ENCODE measurements at regions not wholly inside any gene's neighbourhood (a gene's known extent, or its start where the extent isn't known, plus 50 kb on each side); places are given as distances from the start of the nearest gene placed in this dataset.
A peak's percentile ranks its signal among the peaks of the same experiment; 100 is the strongest.

GRCh38 chr13:104246955-104247354 lies 1180.7 kb upstream of the SLC10A2 start:
- ATAC-seq (ENCODE audit: low read depth) (no peak), DNase-seq (no peak)
- H2AK5ac ChIP-seq (ENCODE audit: low read depth, low read length), result no peak overlapping the region
- no peak overlapping the region for H2BK120ac ChIP-seq (ENCODE audit: low read depth, low read length)
- no peak overlapping the region for H2BK15ac ChIP-seq (ENCODE audit: low read depth, low read length)
- no peak for TF ChIP-seq CHD1 (IDR thresholded peaks at IDR 0.05; ENCODE audit: low read depth, low read length)
- peak; percentile 53 for TF ChIP-seq MAFK (IDR thresholded peaks at IDR 0.05; ENCODE audit: low read depth, low read length)
- POLR2A ChIA-PET (ENCODE audit: unreplicated experiment), result no interaction called here
- in situ Hi-C loops (cut with MboI; ENCODE audit: low sequenced_read_pairs), result no loop called here
- no peak overlapping the region for H3K9ac ChIP-seq (ENCODE audit: low read depth, low read length)
- no peak overlapping the region for H3K23ac ChIP-seq (ENCODE audit: low read depth, low read length)
- H4K5ac ChIP-seq (ENCODE audit: low read depth, low read length), result no peak overlapping the region
- BruUV-seq (replicated peaks), result no TSS peak
- H3K27ac ChIP-seq (ENCODE audit: insufficient read depth, low read length), result no peak overlapping the region
- no peak overlapping the region for H3K56ac ChIP-seq (ENCODE audit: extremely low read depth, insufficient read depth, low read length)
- no peaks in the 10 kb centered on the region for H3K79me1 ChIP-seq (ENCODE audit: low read depth in 1 of 2, low read length in 2 of 2)
- H3K4ac ChIP-seq (ENCODE audit: low read depth, low read length), result no peak overlapping the region
- H3K36me3 ChIP-seq (ENCODE audit: control insufficient read depth, insufficient read depth, low read length), result no peaks in the 10 kb centered on the region
- H2AK9ac ChIP-seq (replicated peaks; ENCODE audit: low read depth, low read length, poor library complexity), result no peak overlapping the region
- CTCF ChIA-PET, result no interaction called here
- no peaks in the 10 kb centered on the region for H4K20me1 ChIP-seq (ENCODE audit: insufficient read depth, low read length)
- no peak overlapping the region for H3K4me2 ChIP-seq (ENCODE audit: low read depth, low read length)
- peaks cover 2% of the 10 kb centered on the region; the same call in 1 of the 2 replicates for H3K9me3 ChIP-seq (ENCODE audit: control insufficient read depth, insufficient read depth, low read length)
- H3K27me3 ChIP-seq (ENCODE audit: control insufficient read depth, insufficient read depth, low read length), result no peaks in the 10 kb centered on the region
- H3K4me1 ChIP-seq (ENCODE audit: control insufficient read depth, insufficient read depth, low read length), result no peaks in the 10 kb centered on the region
- H2BK20ac ChIP-seq (ENCODE audit: low read depth, low read length), result no peak overlapping the region
- dilution Hi-C loops (cut with HindIII; ENCODE audit: low sequenced_read_pairs, unreplicated experiment), result no loop called here
- intact Hi-C loops (cut with micrococcal nuclease), result no loop called here
- H3K14ac ChIP-seq (replicated peaks; ENCODE audit: low read depth, low read length), result no peak overlapping the region
- H4K8ac ChIP-seq (ENCODE audit: low read depth in 2 of 2, low read length in 2 of 2), result no peak overlapping the region
- no peak overlapping the region for H3K18ac ChIP-seq (ENCODE audit: low read depth, low read length)
- no peak overlapping the region for H3K4me3 ChIP-seq (ENCODE audit: insufficient read depth, low read depth, low read length)
- no peak overlapping the region for H2BK5ac ChIP-seq (ENCODE audit: low read depth, low read length, poor library complexity, severe bottlenecking)
- no peak overlapping the region for H2AFZ ChIP-seq (replicated peaks; ENCODE audit: low read length, poor library complexity)
- no peaks in the 10 kb centered on the region for H3K9me1 ChIP-seq (ENCODE audit: insufficient read depth, low read length)
- no peak overlapping the region for H4K91ac ChIP-seq (ENCODE audit: insufficient read depth, low read depth, low read length)

Measured in IMR-90 (cell line).